Anterior cingulate cortex (tissue), 58 donors: ENCODE measurements at regions not wholly inside any gene's neighbourhood (a gene's known extent, or its start where the extent isn't known, plus 50 kb on each side); places are given as distances from the start of the nearest gene placed in this dataset.

Experiments
- DNase-seq, 58 donors: peaks; one replicate each; lab custom pipeline; 2025; lab: John Stamatoyannopoulos, UW

DNA sequence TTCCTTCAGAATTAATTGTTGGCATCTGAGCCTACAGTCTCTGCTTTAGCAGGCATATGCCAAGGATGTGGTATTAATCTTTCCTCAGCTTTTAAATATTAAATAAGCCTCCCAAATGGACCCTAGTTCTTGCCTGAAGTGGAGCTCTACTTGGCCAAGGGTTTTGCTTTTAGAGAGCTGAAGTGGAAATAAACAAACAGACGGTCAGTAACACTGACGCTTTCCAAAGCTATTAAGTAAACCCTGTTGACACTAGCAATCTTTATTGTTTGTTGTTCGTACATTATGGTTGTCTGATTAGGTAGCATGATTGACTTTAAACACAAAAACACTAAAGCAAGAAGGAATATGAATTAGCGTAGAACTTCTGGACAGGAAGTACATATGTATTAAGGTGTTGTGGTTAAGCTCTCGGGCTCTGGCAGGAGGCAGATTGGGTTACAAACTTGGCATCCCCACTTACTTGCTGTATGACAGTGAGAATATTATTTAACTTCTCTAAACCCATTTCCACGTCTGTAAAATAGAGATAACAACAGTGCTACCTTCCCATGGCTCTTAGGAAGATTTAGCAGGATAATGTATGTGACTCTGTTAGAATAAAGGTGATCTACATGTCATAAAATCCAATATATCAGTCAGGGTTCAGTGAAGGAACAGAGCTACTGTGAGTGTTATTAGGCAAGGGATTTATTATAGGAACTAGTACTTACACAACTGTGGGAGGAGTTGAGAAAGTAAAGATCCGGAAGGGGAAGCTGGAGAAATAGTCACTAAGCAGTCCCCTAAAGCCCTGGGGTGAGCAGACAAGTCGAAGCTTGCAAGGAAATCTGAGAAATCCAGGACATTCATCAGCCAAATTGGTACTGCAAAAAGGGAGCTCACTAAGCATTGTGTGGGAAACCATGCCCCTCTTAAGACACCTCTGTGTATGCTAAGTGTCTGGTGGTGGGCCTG is 92.2 kb upstream of the ATF7IP start:
- DNase-seq, result no peak

GRCh38 chr12:14273913-14274311 is 91.6 kb upstream of the ATF7IP start:
- DNase-seq, result no peak

DNA sequence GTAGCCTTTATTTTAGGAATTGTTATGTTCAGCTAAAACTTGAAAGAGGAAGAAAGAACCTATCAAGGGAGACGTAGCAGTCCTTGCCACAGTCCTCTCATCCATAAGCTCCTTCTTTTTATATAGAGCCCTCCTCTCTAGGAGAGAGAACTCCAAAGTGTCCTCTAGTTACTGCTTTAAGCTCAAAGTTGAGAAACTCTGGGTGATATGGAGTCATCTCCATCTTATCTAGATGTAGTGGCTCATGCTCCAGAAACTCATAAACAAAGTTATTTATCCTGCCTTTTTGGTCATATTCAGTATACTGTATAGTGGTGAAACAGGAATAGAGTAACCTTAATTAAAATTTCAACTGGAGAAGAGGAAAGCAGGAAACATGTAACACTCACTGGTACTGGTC is 90.4 kb upstream of the ATF7IP start:
- DNase-seq, result no peak

DNA sequence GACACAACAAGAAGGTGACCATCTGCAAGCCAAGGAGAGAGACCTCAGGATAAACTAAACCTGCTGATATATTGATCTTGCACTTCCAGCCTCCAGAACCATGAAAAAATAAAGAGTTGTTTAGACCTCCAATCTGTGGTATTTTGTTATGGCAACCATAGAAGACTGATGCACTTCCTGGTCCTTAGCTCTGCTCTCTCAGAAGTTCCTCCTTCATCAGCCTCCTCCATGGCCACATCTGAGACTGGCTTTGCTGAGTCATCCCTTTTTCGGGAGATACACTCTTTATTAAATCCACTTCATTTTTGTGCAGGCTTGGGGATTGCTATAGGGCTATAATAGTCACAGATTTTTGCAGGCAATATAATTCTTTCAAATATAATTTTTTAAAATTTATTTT is 89.6 kb upstream of the ATF7IP start:
- no peak for DNase-seq

DNA sequence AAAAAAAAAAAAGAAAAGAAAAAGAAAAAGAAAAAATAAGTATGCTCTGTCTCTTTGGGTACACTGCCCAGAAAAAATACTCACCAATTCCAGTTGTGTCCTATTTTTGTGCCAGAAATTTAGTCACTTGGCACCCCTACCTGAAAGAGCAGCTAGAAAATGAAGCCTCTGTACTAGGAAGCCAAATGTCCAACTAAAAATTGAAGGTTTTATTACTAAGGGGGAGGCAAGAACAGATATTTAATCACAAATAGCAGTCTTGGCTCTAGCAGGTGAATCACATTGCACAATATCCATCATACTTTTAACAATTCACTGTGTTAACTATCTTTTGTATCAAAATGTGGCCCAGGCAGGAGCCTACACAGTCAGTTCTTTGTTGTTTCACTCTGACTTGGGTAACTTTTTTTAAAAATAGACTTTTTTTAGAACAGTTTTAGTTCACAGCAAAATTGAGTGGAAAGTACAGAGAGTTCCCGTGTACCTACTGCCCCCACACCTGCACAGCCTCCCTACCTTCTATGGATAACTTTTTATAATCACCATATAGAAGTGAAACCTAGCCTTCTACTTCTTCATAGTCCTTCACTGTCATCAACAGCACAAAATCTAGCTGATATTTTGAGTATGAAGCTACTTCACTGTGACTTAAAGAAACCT is 87.1 kb upstream of the ATF7IP start:
- peak in 1 of 58 donors; percentile 1 for DNase-seq

DNA sequence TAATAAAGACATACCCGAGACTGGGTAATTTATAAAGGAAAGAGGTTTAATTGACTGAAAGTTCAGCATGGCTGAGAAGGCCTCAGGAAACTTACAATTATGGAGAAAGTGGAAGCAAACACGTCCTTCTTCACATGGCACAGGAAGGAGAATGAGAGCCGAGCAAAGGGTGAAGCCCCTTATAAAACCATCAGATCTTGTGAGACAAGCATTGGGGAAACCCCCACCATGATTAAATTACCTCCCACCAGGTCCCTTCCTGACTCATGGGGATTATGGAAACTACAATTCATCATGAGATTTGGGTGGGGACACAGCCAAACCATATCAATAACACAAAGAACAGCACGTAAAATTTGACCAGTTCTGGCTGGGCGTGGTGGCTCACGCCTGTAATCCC is 85.6 kb upstream of the ATF7IP start:
- DNase-seq, result no peak

DNA sequence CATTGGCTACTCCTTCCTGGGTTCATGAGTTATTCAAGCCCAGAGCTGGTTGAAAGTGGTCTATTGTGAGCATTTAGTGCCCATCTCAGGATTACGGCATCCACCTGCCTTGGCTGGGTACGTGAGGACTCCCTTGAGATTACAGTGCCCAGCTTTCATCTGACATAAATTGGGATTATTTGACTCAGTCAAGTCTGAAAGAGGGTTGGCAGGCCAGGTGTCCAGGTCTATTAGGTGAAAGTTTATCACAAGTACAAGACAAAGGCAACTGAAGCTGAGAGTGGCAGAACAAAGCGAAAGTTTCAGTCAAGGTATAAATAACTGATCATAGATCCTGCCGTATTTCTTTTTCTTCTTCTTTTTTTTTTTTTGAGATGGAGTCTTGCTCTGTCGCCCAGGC is 84.6 kb upstream of the ATF7IP start:
- no peak for DNase-seq

DNA sequence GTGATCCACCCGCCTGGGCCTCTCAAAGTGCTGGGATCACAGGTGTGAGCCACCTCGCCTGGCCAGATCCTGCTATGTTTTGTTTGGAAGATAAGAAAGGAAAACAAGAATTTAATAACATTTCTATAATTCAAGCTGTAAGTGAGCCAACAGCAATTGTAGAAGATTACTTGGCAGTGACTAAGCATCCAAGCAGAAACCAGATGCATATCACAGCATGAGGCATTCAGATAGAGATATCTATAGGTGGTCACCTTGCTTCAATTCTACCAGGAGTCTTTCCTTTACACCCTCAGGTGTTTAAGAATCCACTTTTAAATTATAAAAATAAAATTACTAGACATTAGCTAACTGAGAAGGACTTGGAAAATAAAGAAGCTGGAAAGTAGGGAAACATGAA is 83.9 kb upstream of the ATF7IP start:
- DNase-seq, result no peak

DNA sequence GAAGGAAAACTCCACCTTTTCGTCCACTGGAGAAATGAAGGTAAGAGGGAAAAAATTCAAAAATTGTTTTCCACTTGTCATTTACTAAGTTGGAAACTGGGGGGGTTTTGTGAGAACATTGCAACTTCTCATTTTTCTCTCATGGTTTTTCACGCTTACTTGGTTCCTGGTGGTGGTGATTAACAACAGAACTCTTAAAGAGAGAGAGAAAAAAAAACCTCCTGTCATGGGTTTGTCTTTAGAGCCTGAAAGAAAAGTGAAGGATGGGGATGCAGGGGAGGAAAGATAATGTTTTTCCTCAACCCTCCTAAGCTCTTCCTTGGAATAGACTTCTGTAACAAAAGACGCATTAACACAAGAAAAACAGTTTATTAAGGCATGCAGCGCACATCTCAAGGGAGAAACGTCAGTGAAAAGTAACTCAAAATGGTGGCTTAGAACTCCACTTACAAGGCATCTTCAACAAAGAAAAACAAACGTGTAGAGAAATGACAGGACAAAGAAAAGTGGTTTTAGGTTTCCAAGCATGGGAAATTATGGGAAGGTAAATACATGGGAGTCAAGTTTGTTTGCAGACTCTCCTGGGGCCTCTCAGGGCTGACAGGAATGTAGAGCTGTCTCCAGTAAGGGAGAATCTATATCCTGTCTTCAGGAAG is 81.9 kb upstream of the ATF7IP start:
- no peak for DNase-seq

- DNase-seq, result no peak
Observed at GRCh38 chr12:14284184-14284722, 81.2 kb upstream of the ATF7IP start.

GRCh38 chr12:14289601-14290000 is 75.9 kb upstream of the ATF7IP start:
- DNase-seq, result no peak

DNA sequence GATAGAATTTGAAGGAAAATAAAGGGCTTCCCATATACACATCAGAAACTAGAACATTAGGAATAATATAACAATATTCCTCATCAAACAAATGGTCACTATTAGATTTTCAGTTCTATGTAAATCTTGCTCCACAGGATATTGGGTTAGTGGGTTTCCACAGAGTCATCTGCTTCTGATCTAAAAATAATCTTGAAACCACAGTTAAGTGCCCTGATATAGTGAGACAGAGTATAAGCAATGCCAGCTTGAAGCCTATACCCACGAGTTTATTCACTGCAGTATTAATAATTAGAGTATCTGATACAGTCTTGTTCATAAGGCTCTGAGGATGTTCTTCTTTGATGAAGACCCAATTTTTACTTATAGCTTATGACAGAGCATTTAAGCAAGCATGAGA is 74.5 kb upstream of the ATF7IP start:
- DNase-seq, result no peak

- DNase-seq, result no peak
Observed at GRCh38 chr12:14303661-14304155, 61.8 kb upstream of the ATF7IP start.

DNA sequence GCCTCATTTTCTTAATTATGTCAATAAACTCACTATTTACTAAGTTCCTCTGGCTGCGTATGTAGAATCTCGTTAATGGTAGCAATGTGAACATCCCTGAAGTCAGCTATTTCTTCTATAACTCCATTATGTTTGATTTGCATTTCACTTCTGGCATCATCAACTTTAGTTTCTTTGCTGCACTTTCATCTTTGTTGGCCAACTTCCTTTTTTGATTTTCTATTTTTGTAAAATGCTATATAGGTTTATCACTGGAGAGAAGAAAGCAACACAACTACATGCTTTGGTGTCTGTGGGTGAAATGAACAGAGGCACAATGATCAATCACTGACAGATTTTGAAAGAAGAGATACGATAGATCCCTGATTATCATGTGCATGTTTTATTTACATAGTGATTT is 58.5 kb upstream of the ATF7IP start:
- DNase-seq, result no peak

GRCh38 chr12:14308516-14308915 is 57.0 kb upstream of the ATF7IP start:
- no peak for DNase-seq

GRCh38 chr12:14310866-14311265 is 54.6 kb upstream of the ATF7IP start:
- no peak for DNase-seq

DNA sequence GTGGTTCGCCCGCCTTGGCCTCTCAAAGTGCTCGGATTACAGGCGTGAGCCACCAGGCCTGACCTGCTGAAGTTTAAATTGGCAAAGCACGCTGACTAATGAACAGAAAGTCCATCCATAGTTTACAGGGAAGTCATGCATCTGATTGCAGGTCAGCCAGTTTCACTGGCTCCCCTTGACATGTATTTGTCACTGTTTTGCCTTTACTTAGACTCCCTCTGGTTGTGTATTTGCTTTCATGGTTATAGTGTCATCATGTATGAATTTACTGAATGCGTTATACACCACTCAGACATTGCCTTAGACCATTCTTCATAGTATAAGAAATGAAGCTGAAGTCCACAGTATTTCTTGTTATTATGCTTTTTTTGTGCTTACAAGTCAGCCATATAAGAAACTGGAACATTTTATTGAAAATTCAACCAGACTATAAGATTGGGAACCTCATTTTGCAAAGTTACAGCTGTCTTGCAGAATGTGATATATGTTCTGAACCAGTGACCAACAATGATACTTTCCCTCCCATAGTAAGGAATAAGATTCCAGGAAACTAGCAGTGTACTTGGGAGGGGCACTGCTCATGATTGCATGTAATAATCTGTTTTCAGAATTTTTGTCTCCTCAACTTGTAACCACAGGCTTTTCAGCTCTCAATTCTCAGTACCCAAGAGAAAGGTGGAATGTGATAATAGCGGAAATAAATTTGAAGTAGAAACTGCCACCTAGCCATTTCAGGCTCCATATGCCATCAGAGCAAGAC is 51.9 kb upstream of the ATF7IP start:
- no peak for DNase-seq

GRCh38 chr12:14314801-14315200 is 50.7 kb upstream of the ATF7IP start:
- DNase-seq, result peak in 1 of 58 donors; percentile 3

DNA sequence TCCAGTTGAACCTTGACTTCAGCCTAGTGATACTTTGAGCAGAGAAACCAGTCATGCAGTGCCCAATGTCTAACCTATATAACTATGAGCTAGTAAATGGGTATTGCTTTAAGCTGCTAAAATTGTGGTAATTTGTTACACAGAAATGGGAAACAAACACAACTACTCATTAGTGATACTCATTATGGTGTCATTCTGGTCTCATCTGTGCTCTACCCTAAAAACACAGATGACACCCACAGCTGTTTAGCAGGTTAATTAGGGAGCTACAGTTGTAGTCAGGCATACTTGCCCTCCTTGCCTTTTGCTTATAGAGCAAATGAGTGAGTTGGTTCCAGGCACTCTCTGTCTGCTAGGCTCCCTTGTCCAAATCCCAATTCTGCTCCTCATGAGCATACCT is 50.0 kb upstream of the ATF7IP start:
- DNase-seq, result no peak
